ENCODE measurements at regions not wholly inside any gene's neighbourhood (a gene's known extent, or its start where the extent isn't known, plus 50 kb on each side); places are given as distances from the start of the nearest gene placed in this dataset.

GRCh38 chr4:140212194-140212593 is 58.2 kb upstream of the MAML3 start:
- TF ChIP-seq EZH2 (IDR thresholded peaks at IDR 0.05), result no peak
- no peak for TF ChIP-seq POLR2AphosphoS5 (IDR thresholded peaks at IDR 0.05; ENCODE audit: borderline replicate concordance, low read depth, low read length)

Data from SK-N-MC (cell line).